GM04503 (cell line): ENCODE measurements at regions not wholly inside any gene's neighbourhood (a gene's known extent, or its start where the extent isn't known, plus 50 kb on each side); places are given as distances from the start of the nearest gene placed in this dataset.

ENCODE experiments used
- DNase-seq: peaks from one replicate; pipeline ENCODE4 v3.0.0-alpha.2; 2012; ENCODE audit warnings: low read depth

GRCh38 chr12:125371033-125371432, 305.8 kb downstream of the AACS start:
- no peak for DNase-seq

GRCh38 chr12:125372085-125372484, 306.9 kb downstream of the AACS start:
- DNase-seq = no peak

GRCh38 chr12:125373375-125373774, 308.1 kb downstream of the AACS start:
- no peak for DNase-seq

- no peak for DNase-seq
Observed at GRCh38 chr12:125376422-125376821, 311.2 kb downstream of the AACS start.

GRCh38 chr12:125377093-125377492, 311.9 kb downstream of the AACS start:
- no peak for DNase-seq

GRCh38 chr12:125381373-125381772, 316.1 kb downstream of the AACS start:
- no peak for DNase-seq

- DNase-seq = no peak
Observed at GRCh38 chr12:125382926-125383325, 317.7 kb downstream of the AACS start.

- no peak for DNase-seq
Observed at GRCh38 chr12:125386652-125387051, 321.4 kb downstream of the AACS start.

GRCh38 chr12:125387206-125387605, 322.0 kb downstream of the AACS start:
- DNase-seq = no peak

- no peak for DNase-seq
Observed at GRCh38 chr12:125389061-125389697, 323.9 kb downstream of the AACS start.

- no peak for DNase-seq
Observed at GRCh38 chr12:125393569-125393968, 328.3 kb downstream of the AACS start.

- DNase-seq = no peak
Observed at GRCh38 chr12:125395583-125396215, 330.5 kb downstream of the AACS start.

GRCh38 chr12:125399489-125399888, 334.3 kb downstream of the AACS start:
- DNase-seq = no peak

GRCh38 chr12:125402874-125403789, 337.9 kb downstream of the AACS start:
- no peak for DNase-seq

- DNase-seq = no peak
Observed at GRCh38 chr12:125403843-125404242, 338.6 kb downstream of the AACS start.

- DNase-seq = no peak
Observed at GRCh38 chr12:125406131-125406530, 340.9 kb downstream of the AACS start.

- DNase-seq = no peak
Observed at GRCh38 chr12:125408718-125409117, 343.5 kb downstream of the AACS start.

- DNase-seq = no peak
Observed at GRCh38 chr12:125412506-125412905, 347.3 kb downstream of the AACS start.

- no peak for DNase-seq
Observed at GRCh38 chr12:125417446-125417845, 352.2 kb downstream of the AACS start.

- no peak for DNase-seq
Observed at GRCh38 chr12:125418902-125419564, 353.8 kb downstream of the AACS start.

- DNase-seq = no peak
Observed at GRCh38 chr12:125424909-125425308, 359.7 kb downstream of the AACS start.

- no peak for DNase-seq
Observed at GRCh38 chr12:125431516-125431915, 366.3 kb downstream of the AACS start.
